IMR-90 (cell line): ENCODE measurements at regions not wholly inside any gene's neighbourhood (a gene's known extent, or its start where the extent isn't known, plus 50 kb on each side); places are given as distances from the start of the nearest gene placed in this dataset.

Source experiments
- ATAC-seq: fragments of 200-7000 bp; cut with Tn5 transposase; 2 replicates; pipeline ENCODE4 v1.9.1; 2020; ENCODE audit warnings: low read depth, mild to moderate bottlenecking, moderate library complexity
- BruUV-seq: library from RNA; stranded (reverse); fragments of 400-500 nt; replicated peaks from 2 replicates; lab custom pipeline; 2021; lab: Mats Ljungman, UMichigan
- CTCF ChIA-PET: fragments of 300-600 bp; formaldehyde crosslinking; extraction: SDS; loops from one replicate; lab custom pipeline; 2021; ENCODE audit warnings: antibody characterized with exemption; lab: Yijun Ruan, JAX
- POLR2A ChIA-PET: fragments of 300-600 bp; sonication (Branson Sonifier 250); formaldehyde crosslinking; loops from one replicate; lab custom pipeline; 2022; ENCODE audit warnings: antibody characterized with exemption; ENCODE audit not compliant: unreplicated experiment; lab: Charles Lee
- DNase-seq: peaks from one replicate; pipeline ENCODE4 v3.0.0; 2013
- H2AFZ ChIP-seq: replicated peaks from 2 replicates; pipeline ENCODE3; 2013; ENCODE audit warnings: low read length, mild to moderate bottlenecking; ENCODE audit not compliant: poor library complexity
- H2AK5ac ChIP-seq: 2 replicates; pipeline ENCODE4 v1.6.1; 2013; ENCODE audit warnings: low read depth, low read length, inconsistent platforms
- H2AK9ac ChIP-seq: replicated peaks from 2 replicates; pipeline ENCODE3; 2013; ENCODE audit warnings: mild to moderate bottlenecking, low read depth, low read length, moderate library complexity; ENCODE audit not compliant: poor library complexity
- H2BK120ac ChIP-seq: 2 replicates; pipeline ENCODE4 v1.6.1; 2013; ENCODE audit warnings: low read depth, low read length, inconsistent platforms
- H2BK15ac ChIP-seq: 3 replicates; pipeline ENCODE4 v1.6.1; 2013; ENCODE audit warnings: low read depth, low read length, inconsistent platforms
- H2BK20ac ChIP-seq: 2 replicates; pipeline ENCODE4 v1.6.1; 2013; ENCODE audit warnings: low read depth, mild to moderate bottlenecking, inconsistent platforms, low read length, moderate library complexity
- H2BK5ac ChIP-seq: 2 replicates; pipeline ENCODE4 v1.6.1; 2013; ENCODE audit warnings: mild to moderate bottlenecking, low read depth, low read length, inconsistent platforms; ENCODE audit not compliant: poor library complexity, severe bottlenecking
- H3K14ac ChIP-seq: replicated peaks from 2 replicates; pipeline ENCODE4 v1.6.1; 2013; ENCODE audit warnings: low read depth, low read length, inconsistent platforms
- H3K18ac ChIP-seq: 2 replicates; pipeline ENCODE4 v1.6.1; 2013; ENCODE audit warnings: low read depth, low read length, control low read depth
- H3K23ac ChIP-seq: 2 replicates; pipeline ENCODE4 v1.6.1; 2013; ENCODE audit warnings: low read depth, low read length, inconsistent platforms
- H3K27ac ChIP-seq: 2 replicates; pipeline ENCODE4 v1.5.1; 2013; ENCODE audit warnings: mild to moderate bottlenecking, control low read depth, low read length; ENCODE audit not compliant: insufficient read depth
- H3K27me3 ChIP-seq: 2 replicates; pipeline ENCODE4 v1.6.1; 2013; ENCODE audit warnings: low read length; ENCODE audit not compliant: control insufficient read depth, insufficient read depth
- H3K36me3 ChIP-seq: 2 replicates; pipeline ENCODE4 v1.6.1; 2013; ENCODE audit warnings: low read length, mixed read lengths; ENCODE audit not compliant: control insufficient read depth, insufficient read depth
- H3K4ac ChIP-seq: 2 replicates; pipeline ENCODE4 v1.6.1; 2013; ENCODE audit warnings: low read depth, low read length, inconsistent platforms
- H3K4me1 ChIP-seq: 2 replicates; pipeline ENCODE4 v1.6.1; 2013; ENCODE audit warnings: low read length, mixed read lengths; ENCODE audit not compliant: control insufficient read depth, insufficient read depth
- H3K4me2 ChIP-seq: 2 replicates; pipeline ENCODE4 v1.6.1; 2013; ENCODE audit warnings: low read depth, mild to moderate bottlenecking, control low read depth, low read length, moderate library complexity
- H3K4me3 ChIP-seq: 2 replicates; pipeline ENCODE4 v1.5.1; 2013; ENCODE audit warnings: low read depth, mild to moderate bottlenecking, control low read depth, low read length, moderate library complexity; ENCODE audit not compliant: insufficient read depth
- H3K56ac ChIP-seq: 2 replicates; pipeline ENCODE4 v1.6.1; 2013; ENCODE audit warnings: low read length, inconsistent platforms; ENCODE audit not compliant: insufficient read depth; ENCODE audit errors: extremely low read depth
- H3K79me1 ChIP-seq, 2 experiments: 2 replicates each; pipeline ENCODE4 v1.6.1; 2013; ENCODE audit warnings: low read length in 2 of 2, inconsistent platforms in 1 of 2, low read depth in 1 of 2
- H3K9ac ChIP-seq: 2 replicates; pipeline ENCODE4 v1.6.1; 2013; ENCODE audit warnings: low read depth, low read length, control low read depth
- H3K9me1 ChIP-seq: 2 replicates; pipeline ENCODE4 v1.6.1; 2013; ENCODE audit warnings: low read length, inconsistent platforms; ENCODE audit not compliant: insufficient read depth
- H3K9me3 ChIP-seq: 2 replicates; pipeline ENCODE4 v1.6.1; 2013; ENCODE audit warnings: low read length; ENCODE audit not compliant: control insufficient read depth, insufficient read depth
- H4K20me1 ChIP-seq: 2 replicates; pipeline ENCODE4 v1.6.1; 2013; ENCODE audit warnings: low read length, inconsistent platforms; ENCODE audit not compliant: insufficient read depth
- H4K5ac ChIP-seq: 2 replicates; pipeline ENCODE4 v1.6.1; 2013; ENCODE audit warnings: mild to moderate bottlenecking, low read depth, low read length, control low read depth
- H4K8ac ChIP-seq, 2 experiments: 2 replicates each; pipeline ENCODE4 v1.6.1; 2013; ENCODE audit warnings: low read depth in 2 of 2, low read length in 2 of 2, control low read depth in 1 of 2, inconsistent platforms in 1 of 2
- H4K91ac ChIP-seq: 2 replicates; pipeline ENCODE4 v1.6.1; 2013; ENCODE audit warnings: low read depth, low read length, inconsistent platforms; ENCODE audit not compliant: insufficient read depth
- NFE2L2 ChIP-seq: fragments of 150-350 bp; IDR thresholded peaks from 2 replicates; pipeline ENCODE4 v1.6.1; 2016; ENCODE audit warnings: low read depth, mild to moderate bottlenecking, low read length
- POLR2A ChIP-seq: IDR thresholded peaks from 2 replicates; pipeline ENCODE4 v1.6.1; 2012; ENCODE audit warnings: mild to moderate bottlenecking, low read depth, low read length
- WGBS, 2 experiments: methylation state at CpG; one replicate each; pipeline versions ENCODE4 v1.1.5 to v1.1.7; 2013; ENCODE audit warnings: missing lambda C conversion rate in 2 of 2; ENCODE audit not compliant: insufficient read length in 1 of 2; ENCODE audit errors: extremely low coverage in 2 of 2; 5-methylcytosine and 5-hydroxymethylcytosine counted together
- dilution Hi-C: fragments of 300-500 bp; cut with HindIII; formaldehyde crosslinking; loops from one replicate; pipeline ENCODE4 v1.14.3; 2018; ENCODE audit warnings: low sequenced_read_pairs; ENCODE audit not compliant: unreplicated experiment
- in situ Hi-C: fragments of 300-500 bp; cut with MboI; formaldehyde crosslinking; loops from 3 replicates; pipeline ENCODE4 v1.14.3; 2019; ENCODE audit warnings: low sequenced_read_pairs, inconsistent platforms, mixed read lengths
- intact Hi-C: fragments of 100-400 bp; cut with micrococcal nuclease; formaldehyde crosslinking; loops from 2 replicates; pipeline ENCODE4 v1.10.0; 2022
- TF ChIP-seq, protein P1 (sequence below): conservative IDR thresholded peaks from 2 replicates; pipeline ENCODE4 v1.5.1; 2012; ENCODE audit warnings: mild to moderate bottlenecking, low read depth, low read length, improper control_type of control experiment

DNA sequence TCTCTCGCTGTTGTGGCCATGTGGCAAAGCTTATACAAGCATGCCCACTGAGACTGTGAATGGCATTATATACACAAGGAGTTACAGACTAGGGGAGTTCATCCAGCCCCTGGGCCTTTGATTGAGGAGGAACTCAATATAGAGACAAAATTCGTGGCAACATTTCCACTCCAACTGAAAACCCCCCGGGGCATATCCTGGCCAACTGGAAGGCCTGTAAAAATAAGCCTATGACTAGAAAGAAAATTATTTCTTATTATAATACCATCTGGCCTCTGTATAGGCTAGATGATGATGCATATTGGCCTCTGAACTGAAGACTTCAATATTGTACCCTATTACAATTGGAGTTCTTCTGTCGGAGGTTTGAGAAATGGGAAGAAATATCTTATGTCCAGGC is 175.5 kb upstream of the GJE1 start:
- H4K91ac ChIP-seq: no peak overlapping the region
- ATAC-seq (no peak), DNase-seq (no peak)
- ChIA-PET POLR2A (no interaction called here), CTCF (no interaction called here)
- H2AK5ac ChIP-seq: no peak overlapping the region
- H3K4ac ChIP-seq: no peak overlapping the region
- H2BK15ac ChIP-seq: no peak overlapping the region
- no peak overlapping the region for H3K4me3 ChIP-seq
- no peak overlapping the region for H2BK20ac ChIP-seq
- WGBS, 2 experiments: no CpG with 5 or more reads among the region's 4 CpGs
- H4K20me1 ChIP-seq: no peaks in the 10 kb centered on the region
- intact Hi-C loops (no loop called here), dilution Hi-C loops (no loop called here), in situ Hi-C loops (no loop called here)
- H3K36me3 ChIP-seq: no peaks in the 10 kb centered on the region
- no peak for TF ChIP-seq POLR2A
- no peak for TF ChIP-seq NFE2L2
- TF ChIP-seq, protein P1, sequence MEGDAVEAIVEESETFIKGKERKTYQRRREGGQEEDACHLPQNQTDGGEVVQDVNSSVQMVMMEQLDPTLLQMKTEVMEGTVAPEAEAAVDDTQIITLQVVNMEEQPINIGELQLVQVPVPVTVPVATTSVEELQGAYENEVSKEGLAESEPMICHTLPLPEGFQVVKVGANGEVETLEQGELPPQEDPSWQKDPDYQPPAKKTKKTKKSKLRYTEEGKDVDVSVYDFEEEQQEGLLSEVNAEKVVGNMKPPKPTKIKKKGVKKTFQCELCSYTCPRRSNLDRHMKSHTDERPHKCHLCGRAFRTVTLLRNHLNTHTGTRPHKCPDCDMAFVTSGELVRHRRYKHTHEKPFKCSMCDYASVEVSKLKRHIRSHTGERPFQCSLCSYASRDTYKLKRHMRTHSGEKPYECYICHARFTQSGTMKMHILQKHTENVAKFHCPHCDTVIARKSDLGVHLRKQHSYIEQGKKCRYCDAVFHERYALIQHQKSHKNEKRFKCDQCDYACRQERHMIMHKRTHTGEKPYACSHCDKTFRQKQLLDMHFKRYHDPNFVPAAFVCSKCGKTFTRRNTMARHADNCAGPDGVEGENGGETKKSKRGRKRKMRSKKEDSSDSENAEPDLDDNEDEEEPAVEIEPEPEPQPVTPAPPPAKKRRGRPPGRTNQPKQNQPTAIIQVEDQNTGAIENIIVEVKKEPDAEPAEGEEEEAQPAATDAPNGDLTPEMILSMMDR: no peak
- no peak overlapping the region for H3K9ac ChIP-seq
- H3K4me1 ChIP-seq: no peaks in the 10 kb centered on the region
- H3K23ac ChIP-seq: no peak overlapping the region
- no peak overlapping the region for H4K8ac ChIP-seq
- H3K79me1 ChIP-seq: no peaks in the 10 kb centered on the region; a peak in 1 of 4 replicates
- H2BK5ac ChIP-seq: no peak overlapping the region
- H3K27ac ChIP-seq: no peak overlapping the region
- no peak overlapping the region for H3K4me2 ChIP-seq
- H3K14ac ChIP-seq: no peak overlapping the region
- H2BK120ac ChIP-seq: no peak overlapping the region
- peaks cover 7% of the 10 kb centered on the region for H3K9me3 ChIP-seq
- BruUV-seq: no TSS peak
- 0 out of 2 replicates have a peak, but pooled peaks cover 3% of the 10 kb centered on the region for H3K9me1 ChIP-seq
- no peak overlapping the region for H3K18ac ChIP-seq
- H2AFZ ChIP-seq: no peak overlapping the region
- H3K56ac ChIP-seq: no peak overlapping the region
- H2AK9ac ChIP-seq: no peak overlapping the region
- no peak overlapping the region for H4K5ac ChIP-seq
- no peaks in the 10 kb centered on the region for H3K27me3 ChIP-seq
